Thyroid gland (tissue), 4 donors: ENCODE measurements at regions not wholly inside any gene's neighbourhood (a gene's known extent, or its start where the extent isn't known, plus 50 kb on each side); places are given as distances from the start of the nearest gene placed in this dataset.

Source experiments
- DNase-seq, 2 donors: peaks; one replicate each; pipeline ENCODE4 v3.0.0-alpha.2; 2019
- H3K27ac ChIP-seq, 3 donors: fragments of 200-600 bp; sonication (generic); 1 replicate in 2 of 3; 2 replicates in 1 of 3; pipeline ENCODE4 v1.5.1; 2016 to 2019; ENCODE audit warnings: mild to moderate bottlenecking in 1 of 3, moderate library complexity in 1 of 3
- H3K27me3 ChIP-seq: fragments of 200-600 bp; sonication (generic); one replicate; pipeline ENCODE4 v1.5.1; 2019
- H3K36me3 ChIP-seq, 2 donors: fragments of 200-600 bp; sonication (generic); one replicate each; pipeline ENCODE4 v1.5.1; 2016 to 2019
- H3K4me1 ChIP-seq, 2 donors: fragments of 200-600 bp; sonication (generic); one replicate each; pipeline ENCODE4 v1.5.1; 2017 to 2019
- H3K4me3 ChIP-seq, 3 donors: fragments of 200-600 bp; sonication (generic); replicated peaks in 1 of 3; 1 replicate in 2 of 3; 2 replicates in 1 of 3; pipeline ENCODE4 v1.5.1; 2016; ENCODE audit warnings: mild to moderate bottlenecking in 1 of 3
- H3K9me3 ChIP-seq: fragments of 200-600 bp; sonication (generic); one replicate; pipeline ENCODE4 v1.5.1; 2017
- CTCF ChIP-seq, 6 experiments: fragments of 200-600 bp in 3 of 6; fragments of 450-650 bp in 3 of 6; sonication (generic) in 3 of 6; IDR thresholded peaks; one replicate each; pipeline ENCODE4 v1.5.1; 2016 to 2019; ENCODE audit warnings: antibody characterized with exemption in 6 of 6, mild to moderate bottlenecking in 2 of 6, inconsistent platforms in 1 of 6, moderate library complexity in 1 of 6
- POLR2A ChIP-seq, 2 donors: fragments of 450-650 bp; IDR thresholded peaks; one replicate each; pipeline ENCODE4 v1.6.1; 2017; ENCODE audit warnings: antibody characterized with exemption in 2 of 2, mild to moderate bottlenecking in 2 of 2, moderate library complexity in 1 of 2
- WGBS, 2 donors: methylation state at CpG; one replicate each; pipeline ENCODE4 v1.1.5; 2017; 5-methylcytosine and 5-hydroxymethylcytosine counted together
- intact Hi-C: fragments of 100-400 bp; cut with DNase I; formaldehyde crosslinking; loops from one replicate; pipeline ENCODE4 v1.15.1; 2023

GRCh38 chr5:173464813-173465212 lies 136.6 kb upstream of the STC2 start:
- H3K4me3 ChIP-seq, result no peak overlapping the region
- WGBS, 2 donors, result 89 to 92% methylated on average over 4 of the region's 4 CpGs
- intact Hi-C loops, result no loop called here
- no peaks in the 10 kb centered on the region for H3K4me1 ChIP-seq
- H3K27me3 ChIP-seq, result no peaks in the 10 kb centered on the region
- no peak for DNase-seq
- TF ChIP-seq POLR2A (IDR thresholded peaks at IDR 0.05), result no peak
- no peak for TF ChIP-seq CTCF (IDR thresholded peaks at IDR 0.05)
- no peaks in the 10 kb centered on the region for H3K9me3 ChIP-seq
- no peak overlapping the region for H3K27ac ChIP-seq
- no peaks in the 10 kb centered on the region for H3K36me3 ChIP-seq

GRCh38 chr5:173463207-173463606 lies 135.0 kb upstream of the STC2 start:
- Histone ChIP-seq H3K4me1 (no peaks in the 10 kb centered on the region), H3K27ac (no peak overlapping the region), H3K4me3 (no peak overlapping the region), H3K9me3 (no peaks in the 10 kb centered on the region), H3K27me3 (no peaks in the 10 kb centered on the region), H3K36me3 (no peaks in the 10 kb centered on the region)
- no peak for DNase-seq
- intact Hi-C loops, result no loop called here
- TF ChIP-seq POLR2A (IDR thresholded peaks at IDR 0.05) (no peak), CTCF (IDR thresholded peaks at IDR 0.05) (no peak)
- 71 to 84% methylated on average over 3 of the region's 3 CpGs for WGBS, 2 donors

- 71 to 78% methylated on average over 10 of the region's 10 CpGs for WGBS, 2 donors
- H3K4me3 ChIP-seq, result no peak overlapping the region
- intact Hi-C loops, result no loop called here
- no peak for TF ChIP-seq POLR2A (IDR thresholded peaks at IDR 0.05)
- TF ChIP-seq CTCF (IDR thresholded peaks at IDR 0.05), result no peak
- no peak for DNase-seq
- H3K4me1 ChIP-seq, result no peaks in the 10 kb centered on the region
- H3K9me3 ChIP-seq, result no peaks in the 10 kb centered on the region
- no peak overlapping the region for H3K27ac ChIP-seq
- no peaks in the 10 kb centered on the region for H3K36me3 ChIP-seq
- no peaks in the 10 kb centered on the region for H3K27me3 ChIP-seq
Observed at GRCh38 chr5:173458828-173459609, 130.8 kb upstream of the STC2 start.

- DNase-seq, result peak; percentile 20 to 47
- intact Hi-C loops, result no loop called here
- Histone ChIP-seq H3K4me1 (no peaks in the 10 kb centered on the region), H3K4me3 (no peak overlapping the region), H3K27ac (no peak overlapping the region), H3K36me3 (no peaks in the 10 kb centered on the region), H3K9me3 (no peaks in the 10 kb centered on the region), H3K27me3 (no peaks in the 10 kb centered on the region)
- TF ChIP-seq POLR2A (IDR thresholded peaks at IDR 0.05) (no peak), CTCF (IDR thresholded peaks at IDR 0.05) (no peak)
- WGBS, 2 donors, result 46 to 63% methylated on average over 5 of the region's 5 CpGs
Observed at GRCh38 chr5:173457482-173457881, 129.3 kb upstream of the STC2 start.

- H3K9me3 ChIP-seq, result no peaks in the 10 kb centered on the region
- no peak overlapping the region for H3K27ac ChIP-seq
- H3K4me3 ChIP-seq, result no peak overlapping the region
- no peaks in the 10 kb centered on the region for H3K27me3 ChIP-seq
- DNase-seq, result no peak
- 80 to 83% methylated on average over 5 of the region's 5 CpGs for WGBS, 2 donors
- H3K4me1 ChIP-seq, result no peaks in the 10 kb centered on the region
- H3K36me3 ChIP-seq, result no peaks in the 10 kb centered on the region
- TF ChIP-seq CTCF (IDR thresholded peaks at IDR 0.05) (no peak), POLR2A (IDR thresholded peaks at IDR 0.05) (no peak)
- intact Hi-C loops, result no loop called here
Observed at GRCh38 chr5:173456751-173457171, 128.5 kb upstream of the STC2 start.
